Stomach smooth muscle (tissue), 2 donors: ENCODE measurements at regions not wholly inside any gene's neighbourhood (a gene's known extent, or its start where the extent isn't known, plus 50 kb on each side); places are given as distances from the start of the nearest gene placed in this dataset.

Source experiments
- H3K27ac ChIP-seq: one replicate; pipeline ENCODE4 v1.7.0; 2013; ENCODE audit warnings: mild to moderate bottlenecking, low read length, inconsistent platforms
- H3K27me3 ChIP-seq, 2 donors: one replicate each; pipeline ENCODE4 v1.7.0; 2013; ENCODE audit warnings: low read length in 2 of 2; ENCODE audit not compliant: insufficient read depth in 2 of 2, control insufficient read depth in 1 of 2
- H3K36me3 ChIP-seq, 2 donors: one replicate each; pipeline ENCODE4 v1.7.0; 2013; ENCODE audit warnings: low read length in 2 of 2; ENCODE audit not compliant: control insufficient read depth in 2 of 2, insufficient read depth in 2 of 2
- H3K4me1 ChIP-seq: one replicate; pipeline ENCODE4 v1.7.0; 2013; ENCODE audit warnings: low read length; ENCODE audit not compliant: control insufficient read depth, insufficient read depth
- H3K4me3 ChIP-seq, 2 donors: one replicate each; pipeline ENCODE4 v1.7.0; 2013; ENCODE audit warnings: low read length in 2 of 2
- H3K9ac ChIP-seq, 2 donors: one replicate each; pipeline ENCODE4 v1.7.0; 2013; ENCODE audit warnings: low read length in 2 of 2, mild to moderate bottlenecking in 1 of 2
- H3K9me3 ChIP-seq, 2 donors: one replicate each; pipeline ENCODE4 v1.7.0; 2013; ENCODE audit warnings: low read length in 2 of 2; ENCODE audit not compliant: control insufficient read depth in 2 of 2
- donor health status: healthy.
- donor health status: Pancreatic carcinoma.

GRCh38 chr4:60250657-60251056 is 949.5 kb upstream of the ADGRL3 start:
- no peaks in the 10 kb centered on the region for H3K9me3 ChIP-seq
- no peaks in the 10 kb centered on the region for H3K27me3 ChIP-seq
- no peaks in the 10 kb centered on the region for H3K4me1 ChIP-seq
- no peak overlapping the region for H3K9ac ChIP-seq
- H3K27ac ChIP-seq = no peak overlapping the region
- H3K36me3 ChIP-seq = no peaks in the 10 kb centered on the region
- H3K4me3 ChIP-seq = no peak overlapping the region

- Histone ChIP-seq H3K27me3 (no peaks in the 10 kb centered on the region), H3K36me3 (no peaks in the 10 kb centered on the region), H3K9me3 (no peaks in the 10 kb centered on the region), H3K4me3 (no peak overlapping the region), H3K27ac (no peak overlapping the region), H3K4me1 (no peaks in the 10 kb centered on the region), H3K9ac (no peak overlapping the region)
Measured at GRCh38 chr4:60259781-60260180, 940.3 kb upstream of the ADGRL3 start.

GRCh38 chr4:60266505-60266904 is 933.6 kb upstream of the ADGRL3 start:
- no peaks in the 10 kb centered on the region for H3K4me1 ChIP-seq
- no peak overlapping the region for H3K4me3 ChIP-seq
- H3K9me3 ChIP-seq = no peaks in the 10 kb centered on the region
- no peak overlapping the region for H3K9ac ChIP-seq
- no peaks in the 10 kb centered on the region for H3K27me3 ChIP-seq
- H3K27ac ChIP-seq = no peak overlapping the region
- no peaks in the 10 kb centered on the region for H3K36me3 ChIP-seq

- no peaks in the 10 kb centered on the region for H3K4me1 ChIP-seq
- no peak overlapping the region for H3K27ac ChIP-seq
- no peak overlapping the region for H3K9ac ChIP-seq
- no peaks in the 10 kb centered on the region for H3K27me3 ChIP-seq
- H3K9me3 ChIP-seq = no peaks in the 10 kb centered on the region
- no peak overlapping the region for H3K4me3 ChIP-seq
- no peaks in the 10 kb centered on the region for H3K36me3 ChIP-seq
Measured at GRCh38 chr4:60296386-60296785, 903.7 kb upstream of the ADGRL3 start.

GRCh38 chr4:60313611-60314178 is 886.4 kb upstream of the ADGRL3 start:
- Histone ChIP-seq H3K27ac (no peak overlapping the region), H3K9ac (no peak overlapping the region), H3K36me3 (no peaks in the 10 kb centered on the region), H3K9me3 (no peaks in the 10 kb centered on the region), H3K27me3 (no peaks in the 10 kb centered on the region), H3K4me1 (no peaks in the 10 kb centered on the region), H3K4me3 (no peak overlapping the region)

- H3K9me3 ChIP-seq = no peaks in the 10 kb centered on the region
- no peaks in the 10 kb centered on the region for H3K27me3 ChIP-seq
- H3K36me3 ChIP-seq = no peaks in the 10 kb centered on the region
- H3K4me1 ChIP-seq = no peaks in the 10 kb centered on the region
- no peak overlapping the region for H3K27ac ChIP-seq
- H3K9ac ChIP-seq = no peak overlapping the region
- H3K4me3 ChIP-seq = no peak overlapping the region
Measured at GRCh38 chr4:60314416-60314815, 885.7 kb upstream of the ADGRL3 start.

- Histone ChIP-seq H3K27me3 (no peaks in the 10 kb centered on the region), H3K27ac (no peak overlapping the region), H3K9me3 (no peaks in the 10 kb centered on the region)
Measured at GRCh38 chr4:60315586-60315985, 884.5 kb upstream of the ADGRL3 start.

GRCh38 chr4:60326735-60327134 is 873.4 kb upstream of the ADGRL3 start:
- H3K27me3 ChIP-seq = no peaks in the 10 kb centered on the region
- no peak overlapping the region for H3K9ac ChIP-seq
- H3K36me3 ChIP-seq = no peaks in the 10 kb centered on the region
- no peak overlapping the region for H3K4me3 ChIP-seq
- no peaks in the 10 kb centered on the region for H3K4me1 ChIP-seq
- H3K9me3 ChIP-seq = no peaks in the 10 kb centered on the region
- H3K27ac ChIP-seq = no peak overlapping the region

More at GRCh38 chr4:60315586-60315985, 884.5 kb upstream of the ADGRL3 start:
- no peak overlapping the region for H3K9ac ChIP-seq
- no peaks in the 10 kb centered on the region for H3K4me1 ChIP-seq
- H3K36me3 ChIP-seq = no peaks in the 10 kb centered on the region
- no peak overlapping the region for H3K4me3 ChIP-seq

- Histone ChIP-seq H3K4me1 (no peaks in the 10 kb centered on the region), H3K27ac (no peak overlapping the region), H3K36me3 (no peaks in the 10 kb centered on the region), H3K9me3 (no peaks in the 10 kb centered on the region), H3K27me3 (no peaks in the 10 kb centered on the region), H3K4me3 (no peak overlapping the region), H3K9ac (no peak overlapping the region)
Measured at GRCh38 chr4:60327651-60328050, 872.5 kb upstream of the ADGRL3 start.

GRCh38 chr4:60344908-60345307 is 855.2 kb upstream of the ADGRL3 start:
- H3K9ac ChIP-seq = no peak overlapping the region
- H3K4me1 ChIP-seq = no peaks in the 10 kb centered on the region
- H3K27ac ChIP-seq = no peak overlapping the region
- no peaks in the 10 kb centered on the region for H3K36me3 ChIP-seq
- H3K9me3 ChIP-seq = no peaks in the 10 kb centered on the region
- H3K27me3 ChIP-seq = no peaks in the 10 kb centered on the region
- H3K4me3 ChIP-seq = no peak overlapping the region

- Histone ChIP-seq H3K9ac (no peak overlapping the region), H3K27ac (no peak overlapping the region), H3K4me1 (no peaks in the 10 kb centered on the region), H3K4me3 (no peak overlapping the region), H3K9me3 (no peaks in the 10 kb centered on the region), H3K36me3 (no peaks in the 10 kb centered on the region), H3K27me3 (no peaks in the 10 kb centered on the region)
Measured at GRCh38 chr4:60345392-60345791, 854.7 kb upstream of the ADGRL3 start.
